GM19468 (cell line): ENCODE measurements at regions not wholly inside any gene's neighbourhood (a gene's known extent, or its start where the extent isn't known, plus 50 kb on each side); places are given as distances from the start of the nearest gene placed in this dataset.
"Not testable (repeated sequence)": the region's sequence is repeated elsewhere in the genome, so short reads cannot be mapped to it uniquely, and the experiment has no call there.

Experiments used
- ATAC-seq: cut with Tn5 transposase; IDR thresholded peaks from one replicate; pipeline ENCODE4 v1.9.1; 2021; ENCODE audit warnings: mild to moderate bottlenecking, moderate library complexity, moderate number of reproducible peaks; ENCODE audit not compliant: unreplicated experiment; ENCODE audit errors: extremely low read depth

GRCh38 chr4:187665086-187665485 is 330.5 kb upstream of the ZFP42 start:
- ATAC-seq: no peak

- no peak for ATAC-seq
These were observed 329.5 kb upstream of the ZFP42 start for GRCh38 chr4:187666034-187666433.

- ATAC-seq: no peak
These were observed 328.7 kb upstream of the ZFP42 start for GRCh38 chr4:187666697-187667494.

GRCh38 chr4:187668526-187669082 is 327.0 kb upstream of the ZFP42 start:
- no peak for ATAC-seq

GRCh38 chr4:187671521-187671920 is 324.1 kb upstream of the ZFP42 start:
- ATAC-seq: not testable (repeated sequence)

- ATAC-seq: not testable (repeated sequence)
These were observed 323.6 kb upstream of the ZFP42 start for GRCh38 chr4:187671958-187672357.

- ATAC-seq: not testable (repeated sequence)
These were observed 323.0 kb upstream of the ZFP42 start for GRCh38 chr4:187672526-187672925.

GRCh38 chr4:187679450-187679849 is 316.1 kb upstream of the ZFP42 start:
- no peak for ATAC-seq

GRCh38 chr4:187685247-187685646 is 310.3 kb upstream of the ZFP42 start:
- no peak for ATAC-seq

GRCh38 chr4:187687697-187688096 is 307.9 kb upstream of the ZFP42 start:
- ATAC-seq: no peak

- ATAC-seq: no peak
These were observed 302.9 kb upstream of the ZFP42 start for GRCh38 chr4:187692626-187693025.

- not testable (repeated sequence) for ATAC-seq
These were observed 300.0 kb upstream of the ZFP42 start for GRCh38 chr4:187695531-187695930.

- no peak for ATAC-seq
These were observed 284.0 kb upstream of the ZFP42 start for GRCh38 chr4:187711586-187711985.

- ATAC-seq: no peak
These were observed 280.6 kb upstream of the ZFP42 start for GRCh38 chr4:187714957-187715356.

GRCh38 chr4:187715466-187715865 is 280.1 kb upstream of the ZFP42 start:
- no peak for ATAC-seq

- ATAC-seq: no peak
These were observed 271.1 kb upstream of the ZFP42 start for GRCh38 chr4:187724456-187724855.

GRCh38 chr4:187726485-187726884 is 269.1 kb upstream of the ZFP42 start:
- no peak for ATAC-seq

GRCh38 chr4:187732524-187732923 is 263.0 kb upstream of the ZFP42 start:
- no peak for ATAC-seq

- ATAC-seq: no peak
These were observed 255.8 kb upstream of the ZFP42 start for GRCh38 chr4:187739771-187740170.

GRCh38 chr4:187744911-187745310 is 250.7 kb upstream of the ZFP42 start:
- no peak for ATAC-seq

- not testable (repeated sequence) for ATAC-seq
These were observed 244.9 kb upstream of the ZFP42 start for GRCh38 chr4:187750652-187751051.

- no peak for ATAC-seq
These were observed 228.4 kb upstream of the ZFP42 start for GRCh38 chr4:187767158-187767557.
